ENCODE measurements at regions not wholly inside any gene's neighbourhood (a gene's known extent, or its start where the extent isn't known, plus 50 kb on each side); places are given as distances from the start of the nearest gene placed in this dataset.

DNA sequence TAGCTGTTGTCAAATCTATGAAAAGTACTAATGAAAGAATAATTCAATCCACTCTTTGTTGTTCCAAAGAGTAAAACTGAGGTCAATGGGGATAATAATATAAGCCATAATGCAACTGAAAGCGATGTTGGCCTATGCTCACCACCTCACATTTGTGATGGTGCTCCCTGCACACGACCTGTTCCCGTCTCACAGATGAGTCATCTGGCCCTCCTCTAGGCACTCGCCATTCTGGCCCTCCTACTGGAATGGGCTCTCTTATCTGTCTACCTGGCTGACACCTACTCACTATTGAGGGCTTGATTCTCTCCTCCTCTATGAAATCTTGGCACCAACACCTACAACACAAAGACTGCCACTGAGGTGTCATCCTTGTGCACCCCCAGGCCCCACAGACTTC is 585.9 kb upstream of the ID2 start:
- no peak for DNase-seq (ENCODE audit: low read depth in 2 of 2)
- no peak overlapping the region for H3K4me3 ChIP-seq (replicated peaks in 1 of 2; ENCODE audit: low read depth in 2 of 2, low read length in 2 of 2)
- TF ChIP-seq, protein P1, sequence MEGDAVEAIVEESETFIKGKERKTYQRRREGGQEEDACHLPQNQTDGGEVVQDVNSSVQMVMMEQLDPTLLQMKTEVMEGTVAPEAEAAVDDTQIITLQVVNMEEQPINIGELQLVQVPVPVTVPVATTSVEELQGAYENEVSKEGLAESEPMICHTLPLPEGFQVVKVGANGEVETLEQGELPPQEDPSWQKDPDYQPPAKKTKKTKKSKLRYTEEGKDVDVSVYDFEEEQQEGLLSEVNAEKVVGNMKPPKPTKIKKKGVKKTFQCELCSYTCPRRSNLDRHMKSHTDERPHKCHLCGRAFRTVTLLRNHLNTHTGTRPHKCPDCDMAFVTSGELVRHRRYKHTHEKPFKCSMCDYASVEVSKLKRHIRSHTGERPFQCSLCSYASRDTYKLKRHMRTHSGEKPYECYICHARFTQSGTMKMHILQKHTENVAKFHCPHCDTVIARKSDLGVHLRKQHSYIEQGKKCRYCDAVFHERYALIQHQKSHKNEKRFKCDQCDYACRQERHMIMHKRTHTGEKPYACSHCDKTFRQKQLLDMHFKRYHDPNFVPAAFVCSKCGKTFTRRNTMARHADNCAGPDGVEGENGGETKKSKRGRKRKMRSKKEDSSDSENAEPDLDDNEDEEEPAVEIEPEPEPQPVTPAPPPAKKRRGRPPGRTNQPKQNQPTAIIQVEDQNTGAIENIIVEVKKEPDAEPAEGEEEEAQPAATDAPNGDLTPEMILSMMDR (IDR thresholded peaks at IDR 0.05; ENCODE audit: low read depth, low read length) = no peak

DNA sequence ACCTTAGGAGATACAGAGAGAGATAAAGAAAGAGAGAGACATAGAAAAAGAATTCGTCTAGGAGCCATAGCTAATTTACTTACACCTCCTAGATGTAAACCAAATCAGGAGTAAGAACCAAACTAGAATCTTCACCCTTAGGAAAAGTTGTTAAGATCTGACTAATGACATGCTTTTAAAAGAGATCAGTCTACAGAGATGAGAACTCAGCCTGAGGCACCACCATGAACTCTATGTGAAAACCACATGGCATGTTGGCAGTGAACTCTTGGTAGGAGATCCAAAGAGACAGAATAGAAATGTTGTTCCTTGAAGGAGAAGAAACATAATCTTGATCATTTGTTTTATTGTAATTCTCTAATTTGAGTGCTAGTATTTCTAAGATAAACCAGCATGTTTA is 585.4 kb upstream of the ID2 start:
- no peak for DNase-seq (ENCODE audit: low read depth in 2 of 2)
- no peak overlapping the region for H3K4me3 ChIP-seq (replicated peaks in 1 of 2; ENCODE audit: low read depth in 2 of 2, low read length in 2 of 2)
- TF ChIP-seq, protein P1 (IDR thresholded peaks at IDR 0.05; ENCODE audit: low read depth, low read length) = no peak

DNA sequence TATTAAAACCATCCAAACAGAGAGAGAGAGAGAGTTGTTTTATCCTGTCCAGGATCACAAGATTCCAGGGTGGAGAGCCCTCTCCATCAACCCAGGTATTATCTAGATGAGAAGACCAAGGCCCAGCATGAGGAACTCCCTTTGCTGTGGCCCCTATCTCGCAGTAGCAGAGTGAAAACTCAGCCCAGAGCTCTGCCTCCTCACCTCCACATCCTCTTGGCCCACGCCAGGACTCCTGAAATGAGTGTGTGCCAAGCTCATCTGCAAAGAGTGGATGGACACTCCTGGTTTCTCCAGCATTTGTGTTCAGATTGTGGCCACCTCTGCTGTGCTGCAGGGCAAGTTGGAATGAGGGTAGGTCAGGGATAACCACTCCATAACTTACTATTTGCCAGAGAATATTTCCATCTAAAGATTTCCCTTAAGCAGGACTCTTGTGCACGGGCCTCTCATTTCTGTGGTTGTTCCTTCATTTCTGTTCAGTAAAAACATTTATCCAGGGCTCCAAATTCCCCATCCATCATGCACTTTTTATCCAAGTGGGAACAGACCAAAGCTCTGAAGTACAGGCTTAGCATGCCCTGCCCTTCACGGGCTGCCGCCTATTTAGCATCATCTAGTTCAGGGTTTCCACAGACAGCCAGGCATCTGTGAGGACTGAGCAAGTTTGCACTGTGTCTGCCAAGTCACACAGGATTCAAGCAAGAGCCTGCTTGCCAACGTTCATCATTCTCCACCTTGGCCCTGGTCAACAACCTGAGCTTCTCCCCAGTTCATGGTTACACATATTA is 583.2 kb upstream of the ID2 start:
- DNase-seq (ENCODE audit: low read depth in 2 of 2) = no peak
- H3K4me3 ChIP-seq (replicated peaks in 1 of 2; ENCODE audit: low read depth in 2 of 2, low read length in 2 of 2) = no peak overlapping the region
- TF ChIP-seq, protein P1 (IDR thresholded peaks at IDR 0.05; ENCODE audit: low read depth, low read length) = no peak

DNA sequence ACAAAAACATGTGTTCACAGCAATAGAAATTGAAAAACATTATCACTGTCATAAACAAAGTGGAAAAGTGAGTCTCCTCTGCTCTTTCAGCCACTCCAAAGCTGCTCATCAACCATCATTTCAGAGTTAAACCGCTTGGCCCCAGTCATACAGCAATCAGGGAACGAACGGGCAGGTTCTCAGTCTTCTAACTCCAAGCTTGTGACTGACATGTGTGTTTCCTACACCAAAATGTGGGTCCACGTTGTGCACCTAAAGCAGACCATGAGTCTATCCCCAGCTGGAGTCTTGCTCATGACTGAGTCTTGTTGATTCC is 582.6 kb upstream of the ID2 start:
- no peak overlapping the region for H3K4me3 ChIP-seq (replicated peaks in 1 of 2; ENCODE audit: low read depth in 2 of 2, low read length in 2 of 2)
- no peak for DNase-seq (ENCODE audit: low read depth in 2 of 2)
- TF ChIP-seq, protein P1 (IDR thresholded peaks at IDR 0.05; ENCODE audit: low read depth, low read length) = no peak

DNA sequence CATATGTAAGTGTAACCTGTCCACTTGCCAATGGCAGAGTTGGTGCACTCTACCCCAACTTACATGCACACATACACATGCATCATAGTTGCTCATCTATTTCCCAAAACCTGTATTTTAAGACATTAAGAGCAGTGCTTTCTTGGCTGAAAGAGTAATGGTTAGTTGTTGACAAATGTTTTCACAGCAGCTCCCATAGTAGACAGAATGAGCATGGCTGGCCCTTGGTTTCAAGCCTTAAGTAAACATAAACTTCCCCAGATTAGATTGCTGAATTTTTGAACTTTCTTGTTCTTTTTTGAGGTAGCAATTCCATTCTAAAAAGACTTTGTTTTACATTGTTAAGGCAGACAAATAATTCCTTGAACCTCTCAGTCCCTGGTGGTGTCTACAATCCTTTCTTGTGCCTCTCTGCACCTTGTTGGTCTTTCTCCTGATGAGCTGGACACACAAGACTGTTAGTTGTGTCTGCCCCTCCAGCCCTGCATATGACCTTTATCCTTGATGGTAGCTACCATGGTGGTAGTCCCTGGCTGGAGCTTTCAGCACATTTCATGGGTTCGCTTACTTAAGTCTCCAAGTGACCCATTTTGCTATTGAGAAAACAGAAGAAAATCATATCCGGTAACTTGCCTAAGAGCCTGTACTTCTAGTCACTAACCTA is 580.1 kb upstream of the ID2 start:
- H3K4me3 ChIP-seq (replicated peaks in 1 of 2; ENCODE audit: low read depth in 2 of 2, low read length in 2 of 2) = no peak overlapping the region
- no peak for DNase-seq (ENCODE audit: low read depth in 2 of 2)
- TF ChIP-seq, protein P1 (IDR thresholded peaks at IDR 0.05; ENCODE audit: low read depth, low read length) = no peak

DNA sequence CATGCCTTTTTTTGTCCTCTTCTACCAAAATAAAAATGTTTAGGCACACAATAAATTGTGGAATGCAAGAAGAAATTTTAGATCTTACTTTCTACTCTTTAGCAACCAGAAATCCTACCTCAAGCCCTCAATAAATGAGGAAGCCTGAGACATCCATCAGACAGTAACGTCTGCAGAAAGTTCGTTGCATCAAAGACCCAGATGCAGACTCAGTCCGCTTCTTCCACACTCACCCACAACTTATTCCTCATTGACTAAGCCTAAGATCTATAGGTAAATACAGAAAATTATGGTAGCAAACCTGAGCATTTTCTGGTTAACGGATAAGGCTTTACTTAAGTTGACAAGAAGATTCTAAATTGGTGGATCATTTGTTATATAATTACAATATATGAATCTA is 579.4 kb upstream of the ID2 start:
- TF ChIP-seq, protein P1 (IDR thresholded peaks at IDR 0.05; ENCODE audit: low read depth, low read length) = no peak
- H3K4me3 ChIP-seq (replicated peaks in 1 of 2; ENCODE audit: low read depth in 2 of 2, low read length in 2 of 2) = no peak overlapping the region
- DNase-seq (ENCODE audit: low read depth in 2 of 2) = no peak
